ENCODE measurements at regions not wholly inside any gene's neighbourhood (a gene's known extent, or its start where the extent isn't known, plus 50 kb on each side); places are given as distances from the start of the nearest gene placed in this dataset.

- POLR2A ChIA-PET (ENCODE audit: low non-redundant PET): no interaction called here
- no peak overlapping the region for H3K27ac ChIP-seq (ENCODE audit: low read depth, low read length, poor library complexity, severe bottlenecking)
- no peaks in the 10 kb centered on the region for H3K27me3 ChIP-seq (replicated peaks; ENCODE audit: insufficient read depth, low read depth, low read length, poor library complexity)
- intact Hi-C loops (cut with micrococcal nuclease; ENCODE audit: unreplicated experiment): no loop called here
- no peak overlapping the region for H3K4me3 ChIP-seq (ENCODE audit: low read depth, low read length, poor library complexity, severe bottlenecking)
- DNase-seq (ENCODE audit: low spot score): no peak
- no peak for TF ChIP-seq EZH2 (IDR thresholded peaks at IDR 0.05; ENCODE audit: borderline replicate concordance, low read depth, low read length, poor library complexity, severe bottlenecking)
- no peak for TF ChIP-seq CTCF (conservative IDR thresholded peaks at IDR 0.05; ENCODE audit: low read depth, low read length)
- H3K36me3 ChIP-seq (ENCODE audit: insufficient read depth, low read length, poor library complexity, severe bottlenecking): no peaks in the 10 kb centered on the region
- H3K9me3 ChIP-seq (ENCODE audit: low read depth, low read length, poor library complexity, severe bottlenecking): no peaks in the 10 kb centered on the region
- no TSS peak for BruUV-seq (replicated peaks)
- CTCF ChIA-PET: no interaction called here
- H3K4me1 ChIP-seq (ENCODE audit: insufficient read depth, low read length, poor library complexity, severe bottlenecking): no peaks in the 10 kb centered on the region
Observed at GRCh38 chr2:52835909-52836308, 931.7 kb upstream of the CHAC2 start.

GRCh38 chr2:52831216-52831615 is 936.4 kb upstream of the CHAC2 start:
- no peaks in the 10 kb centered on the region for H3K36me3 ChIP-seq (ENCODE audit: insufficient read depth, low read length, poor library complexity, severe bottlenecking)
- H3K9me3 ChIP-seq (ENCODE audit: low read depth, low read length, poor library complexity, severe bottlenecking): no peaks in the 10 kb centered on the region
- POLR2A ChIA-PET (ENCODE audit: low non-redundant PET): no interaction called here
- no peaks in the 10 kb centered on the region for H3K27me3 ChIP-seq (replicated peaks; ENCODE audit: insufficient read depth, low read depth, low read length, poor library complexity)
- intact Hi-C loops (cut with micrococcal nuclease; ENCODE audit: unreplicated experiment): no loop called here
- DNase-seq (ENCODE audit: low spot score): no peak
- CTCF ChIA-PET: no interaction called here
- no peak for TF ChIP-seq EZH2 (IDR thresholded peaks at IDR 0.05; ENCODE audit: borderline replicate concordance, low read depth, low read length, poor library complexity, severe bottlenecking)
- no peak for TF ChIP-seq CTCF (conservative IDR thresholded peaks at IDR 0.05; ENCODE audit: low read depth, low read length)
- H3K4me3 ChIP-seq (ENCODE audit: low read depth, low read length, poor library complexity, severe bottlenecking): no peak overlapping the region
- H3K27ac ChIP-seq (ENCODE audit: low read depth, low read length, poor library complexity, severe bottlenecking): no peak overlapping the region
- no TSS peak for BruUV-seq (replicated peaks)
- no peaks in the 10 kb centered on the region for H3K4me1 ChIP-seq (ENCODE audit: insufficient read depth, low read length, poor library complexity, severe bottlenecking)

- ChIA-PET CTCF (no interaction called here), POLR2A (ENCODE audit: low non-redundant PET) (no interaction called here)
- no peak for DNase-seq (ENCODE audit: low spot score)
- TF ChIP-seq CTCF (conservative IDR thresholded peaks at IDR 0.05; ENCODE audit: low read depth, low read length): no peak
- TF ChIP-seq EZH2 (IDR thresholded peaks at IDR 0.05; ENCODE audit: borderline replicate concordance, low read depth, low read length, poor library complexity, severe bottlenecking): no peak
- Histone ChIP-seq H3K4me3 (ENCODE audit: low read depth, low read length, poor library complexity, severe bottlenecking) (no peak overlapping the region), H3K27me3 (replicated peaks; ENCODE audit: insufficient read depth, low read depth, low read length, poor library complexity) (no peaks in the 10 kb centered on the region), H3K4me1 (ENCODE audit: insufficient read depth, low read length, poor library complexity, severe bottlenecking) (no peaks in the 10 kb centered on the region), H3K36me3 (ENCODE audit: insufficient read depth, low read length, poor library complexity, severe bottlenecking) (no peaks in the 10 kb centered on the region), H3K27ac (ENCODE audit: low read depth, low read length, poor library complexity, severe bottlenecking) (no peak overlapping the region), H3K9me3 (ENCODE audit: low read depth, low read length, poor library complexity, severe bottlenecking) (no peaks in the 10 kb centered on the region)
- BruUV-seq (replicated peaks): no TSS peak
- intact Hi-C loops (cut with micrococcal nuclease; ENCODE audit: unreplicated experiment): no loop called here
Observed at GRCh38 chr2:52828112-52828511, 939.5 kb upstream of the CHAC2 start.
